ENCODE measurements at regions not wholly inside any gene's neighbourhood (a gene's known extent, or its start where the extent isn't known, plus 50 kb on each side); places are given as distances from the start of the nearest gene placed in this dataset.

- intact Hi-C loops (cut with DNase I): no loop called here
- Histone ChIP-seq H3K4me1 (ENCODE audit: control insufficient read depth in 2 of 3, insufficient read depth in 2 of 3, low read depth in 1 of 3, low read length in 3 of 3) (peaks cover 0 to 13% (median 0%) of the 10 kb centered on the region in 3 donors), H3K27me3 (ENCODE audit: control insufficient read depth, insufficient read depth, low read length) (no peaks in the 10 kb centered on the region), H3K9me3 (ENCODE audit: control insufficient read depth in 2 of 3, insufficient read depth in 1 of 3, low read length in 3 of 3) (no peaks in the 10 kb centered on the region), H3K27ac (ENCODE audit: low read depth in 2 of 2, low read length in 2 of 2) (no peak overlapping the region), H3K4me3 (ENCODE audit: low read length in 3 of 3) (no peak overlapping the region), H3K9ac (ENCODE audit: low read length in 3 of 3) (no peak overlapping the region), H3K36me3 (ENCODE audit: control insufficient read depth in 2 of 3, insufficient read depth in 3 of 3, low read length in 3 of 3) (no peaks in the 10 kb centered on the region)
- DNase-seq: no peak
- no peak for FAIRE-seq
- no peak for TF ChIP-seq CTCF (IDR thresholded peaks at IDR 0.05; ENCODE audit: borderline replicate concordance, extremely low read depth, insufficient read depth)
Observed at GRCh38 chr1:67583462-67583950, 101.5 kb upstream of the GADD45A start.

GRCh38 chr1:67584938-67585337, 100.1 kb upstream of the GADD45A start:
- Histone ChIP-seq H3K4me3 (ENCODE audit: low read length in 3 of 3) (no peak overlapping the region), H3K4me1 (ENCODE audit: control insufficient read depth in 2 of 3, insufficient read depth in 2 of 3, low read depth in 1 of 3, low read length in 3 of 3) (peaks cover 0 to 13% (median 0%) of the 10 kb centered on the region in 3 donors), H3K9ac (ENCODE audit: low read length in 3 of 3) (no peak overlapping the region), H3K36me3 (ENCODE audit: control insufficient read depth in 2 of 3, insufficient read depth in 3 of 3, low read length in 3 of 3) (no peaks in the 10 kb centered on the region), H3K9me3 (ENCODE audit: control insufficient read depth in 2 of 3, insufficient read depth in 1 of 3, low read length in 3 of 3) (no peaks in the 10 kb centered on the region), H3K27ac (ENCODE audit: low read depth in 2 of 2, low read length in 2 of 2) (no peak overlapping the region), H3K27me3 (ENCODE audit: control insufficient read depth, insufficient read depth, low read length) (no peaks in the 10 kb centered on the region)
- FAIRE-seq (no peak), DNase-seq (no peak)
- intact Hi-C loops (cut with DNase I): no loop called here
- no peak for TF ChIP-seq CTCF (IDR thresholded peaks at IDR 0.05; ENCODE audit: borderline replicate concordance, extremely low read depth, insufficient read depth)

- H3K27me3 ChIP-seq (ENCODE audit: control insufficient read depth, insufficient read depth, low read length): no peaks in the 10 kb centered on the region
- TF ChIP-seq CTCF (IDR thresholded peaks at IDR 0.05; ENCODE audit: borderline replicate concordance, extremely low read depth, insufficient read depth): no peak
- H3K9ac ChIP-seq (ENCODE audit: low read length in 3 of 3): no peak overlapping the region
- intact Hi-C loops (cut with DNase I): no loop called here
- H3K4me1 ChIP-seq (ENCODE audit: control insufficient read depth in 2 of 3, insufficient read depth in 2 of 3, low read depth in 1 of 3, low read length in 3 of 3): peaks cover 0 to 18% (median 4%) of the 10 kb centered on the region in 3 donors
- no peak overlapping the region for H3K27ac ChIP-seq (ENCODE audit: low read depth in 2 of 2, low read length in 2 of 2)
- no peaks in the 10 kb centered on the region for H3K9me3 ChIP-seq (ENCODE audit: control insufficient read depth in 2 of 3, insufficient read depth in 1 of 3, low read length in 3 of 3)
- DNase-seq (no peak), FAIRE-seq (no peak)
- H3K36me3 ChIP-seq (ENCODE audit: control insufficient read depth in 2 of 3, insufficient read depth in 3 of 3, low read length in 3 of 3): no peaks in the 10 kb centered on the region
- H3K4me3 ChIP-seq (ENCODE audit: low read length in 3 of 3): no peak overlapping the region
Observed at GRCh38 chr1:67586596-67586995, 98.4 kb upstream of the GADD45A start.

Measured in kidney (tissue), 13 donors.